HL-60 (cell line): ENCODE measurements at regions not wholly inside any gene's neighbourhood (a gene's known extent, or its start where the extent isn't known, plus 50 kb on each side); places are given as distances from the start of the nearest gene placed in this dataset.

ENCODE experiments used
- CTCF ChIP-seq: IDR thresholded peaks from one replicate; pipeline ENCODE4 v1.5.1; 2011; ENCODE audit warnings: low read length, control low read depth, inconsistent platforms; ENCODE audit not compliant: insufficient read depth
- GABPA ChIP-seq: IDR thresholded peaks from 2 replicates; pipeline ENCODE4 v1.6.1; 2012; ENCODE audit warnings: low read depth
- POLR2AphosphoS5 ChIP-seq: IDR thresholded peaks from 2 replicates; pipeline ENCODE4 v1.6.1; 2012; ENCODE audit warnings: low read depth
- REST ChIP-seq: IDR thresholded peaks from 2 replicates; pipeline ENCODE4 v1.6.1; 2012; ENCODE audit warnings: low read depth; ENCODE audit not compliant: insufficient replicate concordance
- SPI1 ChIP-seq: IDR thresholded peaks from 2 replicates; pipeline ENCODE4 v1.6.1; 2012; ENCODE audit warnings: low read depth, mild to moderate bottlenecking, borderline replicate concordance

GRCh38 chr2:37481244-37481643 is 136.8 kb downstream of the QPCT start:
- TF ChIP-seq CTCF = no peak
- no peak for TF ChIP-seq GABPA
- no peak for TF ChIP-seq REST
- TF ChIP-seq POLR2AphosphoS5 = no peak
- no peak for TF ChIP-seq SPI1
